ENCODE measurements at regions not wholly inside any gene's neighbourhood (a gene's known extent, or its start where the extent isn't known, plus 50 kb on each side); places are given as distances from the start of the nearest gene placed in this dataset.

DNA sequence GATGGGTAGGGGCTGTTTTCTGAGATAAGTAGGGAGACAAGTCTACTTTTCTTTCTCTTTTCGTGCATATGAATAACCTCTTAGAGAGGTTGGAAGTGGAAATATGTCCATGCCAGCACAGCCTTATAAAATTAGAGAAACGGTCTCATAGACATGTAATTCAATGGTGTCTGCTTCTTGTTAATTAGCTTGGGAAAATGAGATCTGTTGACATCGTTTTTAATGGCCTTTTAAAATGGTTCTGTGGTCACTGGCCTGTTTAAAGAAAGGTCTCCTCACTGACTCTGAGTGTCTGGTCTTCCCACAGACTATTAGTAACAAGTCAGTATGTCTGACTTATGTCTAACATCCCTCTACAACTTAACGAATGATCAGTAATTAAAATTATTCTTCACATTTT is 487.1 kb downstream of the SLITRK6 start:
- TF ChIP-seq POLR2A (IDR thresholded peaks at IDR 0.05) = no peak
- TF ChIP-seq, protein P1, sequence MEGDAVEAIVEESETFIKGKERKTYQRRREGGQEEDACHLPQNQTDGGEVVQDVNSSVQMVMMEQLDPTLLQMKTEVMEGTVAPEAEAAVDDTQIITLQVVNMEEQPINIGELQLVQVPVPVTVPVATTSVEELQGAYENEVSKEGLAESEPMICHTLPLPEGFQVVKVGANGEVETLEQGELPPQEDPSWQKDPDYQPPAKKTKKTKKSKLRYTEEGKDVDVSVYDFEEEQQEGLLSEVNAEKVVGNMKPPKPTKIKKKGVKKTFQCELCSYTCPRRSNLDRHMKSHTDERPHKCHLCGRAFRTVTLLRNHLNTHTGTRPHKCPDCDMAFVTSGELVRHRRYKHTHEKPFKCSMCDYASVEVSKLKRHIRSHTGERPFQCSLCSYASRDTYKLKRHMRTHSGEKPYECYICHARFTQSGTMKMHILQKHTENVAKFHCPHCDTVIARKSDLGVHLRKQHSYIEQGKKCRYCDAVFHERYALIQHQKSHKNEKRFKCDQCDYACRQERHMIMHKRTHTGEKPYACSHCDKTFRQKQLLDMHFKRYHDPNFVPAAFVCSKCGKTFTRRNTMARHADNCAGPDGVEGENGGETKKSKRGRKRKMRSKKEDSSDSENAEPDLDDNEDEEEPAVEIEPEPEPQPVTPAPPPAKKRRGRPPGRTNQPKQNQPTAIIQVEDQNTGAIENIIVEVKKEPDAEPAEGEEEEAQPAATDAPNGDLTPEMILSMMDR (IDR thresholded peaks at IDR 0.05) = no peak

All from upper lobe of left lung (tissue), 4 donors.